ENCODE measurements at regions not wholly inside any gene's neighbourhood (a gene's known extent, or its start where the extent isn't known, plus 50 kb on each side); places are given as distances from the start of the nearest gene placed in this dataset.

GRCh38 chr18:38940863-38941531 is 1375.4 kb upstream of the CELF4 start (continued):
- TF ChIP-seq TAF1 (IDR thresholded peaks at IDR 0.05; ENCODE audit: borderline replicate concordance, low read depth, low read length) (no peak), BRCA1 (IDR thresholded peaks at IDR 0.05; ENCODE audit: low read depth, low read length) (no peak), HCFC1 (IDR thresholded peaks at IDR 0.05; ENCODE audit: low read length) (no peak), STAT3 (IDR thresholded peaks at IDR 0.05; ENCODE audit: low read depth, low read length) (peak; percentile 37; the same call in 1 of the 2 replicates), ZNF207 (IDR thresholded peaks at IDR 0.05; ENCODE audit: borderline replicate concordance) (no peak), SMARCA5 (IDR thresholded peaks at IDR 0.05) (no peak), SUPT20H (IDR thresholded peaks at IDR 0.05; ENCODE audit: borderline replicate concordance, control insufficient read depth, low read depth, low read length) (no peak), POLR2AphosphoS5 (IDR thresholded peaks at IDR 0.05; ENCODE audit: low read length) (no peak), ZNF274 (IDR thresholded peaks at IDR 0.05; ENCODE audit: insufficient read depth, insufficient read length) (no peak), USF2 (IDR thresholded peaks at IDR 0.05; ENCODE audit: borderline replicate concordance, low read depth, low read length) (no peak), RB1 (IDR thresholded peaks at IDR 0.05; ENCODE audit: borderline replicate concordance) (no peak), POLR2AphosphoS2 (IDR thresholded peaks at IDR 0.05; ENCODE audit: low read depth, low read length) (no peak), ETV6 (conservative IDR thresholded peaks at IDR 0.05 in 1 of 2, IDR thresholded peaks at IDR 0.05 in 1 of 2; ENCODE audit: borderline replicate concordance in 1 of 2, low read depth in 1 of 2) (peak in 1 of 2 experiments; percentile 85; a peak in 2 of 4 replicates), EGR1 (IDR thresholded peaks at IDR 0.05; ENCODE audit: borderline replicate concordance in 1 of 2, low read depth in 2 of 2, low read length in 2 of 2) (no peak), ATF7 (IDR thresholded peaks at IDR 0.05; ENCODE audit: low read depth) (peak; percentile 96), ZBTB4 (CRISPR knock-in tag; IDR thresholded peaks at IDR 0.05) (no peak), ZNF592 (IDR thresholded peaks at IDR 0.05) (0 out of 2 replicates have a peak, but pooled peaks have one; percentile 65), KAT2A (conservative IDR thresholded peaks at IDR 0.05; ENCODE audit: control insufficient read depth, low read depth, low read length) (no peak), PAX8 (IDR thresholded peaks at IDR 0.05) (no peak), RCOR1 (conservative IDR thresholded peaks at IDR 0.05; ENCODE audit: low read depth, low read length) (no peak; the same call in 1 of the 2 replicates), SREBF2 (IDR thresholded peaks at IDR 0.05; ENCODE audit: low read length) (no peak), ESRRA (IDR thresholded peaks at IDR 0.05; ENCODE audit: low read length) (no peak), IKZF1 (conservative IDR thresholded peaks at IDR 0.05) (peak; percentile 83), JUNB (IDR thresholded peaks at IDR 0.05) (peak; percentile 99), CREM (IDR thresholded peaks at IDR 0.05; ENCODE audit: low read depth) (peak; percentile 93)

Measured in GM12878 (cell line).